ENCODE measurements at regions not wholly inside any gene's neighbourhood (a gene's known extent, or its start where the extent isn't known, plus 50 kb on each side); places are given as distances from the start of the nearest gene placed in this dataset.

DNA sequence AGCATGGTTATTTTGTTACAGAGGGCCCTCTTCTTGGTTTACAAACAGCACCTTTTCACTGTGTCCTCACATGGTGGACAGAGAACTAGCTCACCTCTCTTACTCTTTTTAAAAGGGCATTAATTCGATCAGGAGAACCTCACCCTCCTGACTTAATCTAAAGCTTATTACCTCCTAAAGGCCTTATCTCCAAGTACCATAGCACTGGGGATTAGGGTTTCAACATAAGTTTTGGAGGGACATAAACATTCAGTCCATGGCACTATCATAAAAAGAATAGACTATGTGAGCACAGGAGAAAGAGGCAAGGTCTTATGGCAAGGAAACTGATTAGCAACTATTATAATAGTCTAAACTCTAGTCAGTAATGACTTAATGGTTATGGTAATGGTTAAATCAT lies 736.2 kb upstream of the ADGRB3 start:
- TF ChIP-seq CREB1 (IDR thresholded peaks at IDR 0.05) (no peak), RAD21 (IDR thresholded peaks at IDR 0.05 in 1 of 2, conservative IDR thresholded peaks at IDR 0.05 in 1 of 2; ENCODE audit: low read depth in 2 of 2, low read length in 2 of 2) (no peak), KDM1A (IDR thresholded peaks at IDR 0.05; ENCODE audit: borderline replicate concordance, low read length) (no peak), CHD1 (IDR thresholded peaks at IDR 0.05; ENCODE audit: low read depth, low read length) (no peak), EZH2 (IDR thresholded peaks at IDR 0.05; ENCODE audit: low read depth, low read length, severe bottlenecking) (no peak), SP1 (IDR thresholded peaks at IDR 0.05; ENCODE audit: low read depth, low read length) (no peak), EP300 (IDR thresholded peaks at IDR 0.05; ENCODE audit: borderline replicate concordance in 1 of 2, low read depth in 2 of 2, low read length in 2 of 2) (no peak), SUZ12 (IDR thresholded peaks at IDR 0.05; ENCODE audit: low read length) (no peak), EGR1 (IDR thresholded peaks at IDR 0.05; ENCODE audit: borderline replicate concordance, low read depth, low read length) (no peak)
- TF ChIP-seq, protein P1, sequence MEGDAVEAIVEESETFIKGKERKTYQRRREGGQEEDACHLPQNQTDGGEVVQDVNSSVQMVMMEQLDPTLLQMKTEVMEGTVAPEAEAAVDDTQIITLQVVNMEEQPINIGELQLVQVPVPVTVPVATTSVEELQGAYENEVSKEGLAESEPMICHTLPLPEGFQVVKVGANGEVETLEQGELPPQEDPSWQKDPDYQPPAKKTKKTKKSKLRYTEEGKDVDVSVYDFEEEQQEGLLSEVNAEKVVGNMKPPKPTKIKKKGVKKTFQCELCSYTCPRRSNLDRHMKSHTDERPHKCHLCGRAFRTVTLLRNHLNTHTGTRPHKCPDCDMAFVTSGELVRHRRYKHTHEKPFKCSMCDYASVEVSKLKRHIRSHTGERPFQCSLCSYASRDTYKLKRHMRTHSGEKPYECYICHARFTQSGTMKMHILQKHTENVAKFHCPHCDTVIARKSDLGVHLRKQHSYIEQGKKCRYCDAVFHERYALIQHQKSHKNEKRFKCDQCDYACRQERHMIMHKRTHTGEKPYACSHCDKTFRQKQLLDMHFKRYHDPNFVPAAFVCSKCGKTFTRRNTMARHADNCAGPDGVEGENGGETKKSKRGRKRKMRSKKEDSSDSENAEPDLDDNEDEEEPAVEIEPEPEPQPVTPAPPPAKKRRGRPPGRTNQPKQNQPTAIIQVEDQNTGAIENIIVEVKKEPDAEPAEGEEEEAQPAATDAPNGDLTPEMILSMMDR (IDR thresholded peaks at IDR 0.05; ENCODE audit: control extremely low read depth in 1 of 3, insufficient read depth in 1 of 3, low read depth in 1 of 3, low read length in 3 of 3): no peak
- TF ChIP-seq, protein P2, sequence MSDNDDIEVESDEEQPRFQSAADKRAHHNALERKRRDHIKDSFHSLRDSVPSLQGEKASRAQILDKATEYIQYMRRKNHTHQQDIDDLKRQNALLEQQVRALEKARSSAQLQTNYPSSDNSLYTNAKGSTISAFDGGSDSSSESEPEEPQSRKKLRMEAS (IDR thresholded peaks at IDR 0.05): no peak

All from H1 (cell line).